DOHH2 (cell line): ENCODE measurements at regions not wholly inside any gene's neighbourhood (a gene's known extent, or its start where the extent isn't known, plus 50 kb on each side); places are given as distances from the start of the nearest gene placed in this dataset.

Source experiments
- H3F3A ChIP-seq: fragments of 200-600 bp; sonication (generic), shearing (Covaris generic); 2 replicates; pipeline ENCODE4 v1.6.0; 2016; ENCODE audit warnings: antibody characterized with exemption, mild to moderate bottlenecking; ENCODE audit not compliant: control insufficient read depth, insufficient read depth
- H3K27ac ChIP-seq: fragments of 200-600 bp; sonication (generic); 2 replicates; pipeline ENCODE4 v1.5.1; 2014; ENCODE audit warnings: low read depth, mild to moderate bottlenecking, low read length, moderate library complexity
- H3K27me3 ChIP-seq: fragments of 200-600 bp; sonication (generic); 2 replicates; pipeline ENCODE4 v1.6.1; 2014; ENCODE audit warnings: mild to moderate bottlenecking, low read length, mixed read lengths; ENCODE audit not compliant: control insufficient read depth
- H3K36me3 ChIP-seq: fragments of 200-600 bp; sonication (generic); 2 replicates; pipeline ENCODE4 v1.6.1; 2014; ENCODE audit warnings: mild to moderate bottlenecking, low read length, moderate library complexity, mixed read lengths; ENCODE audit not compliant: control insufficient read depth
- H3K4me1 ChIP-seq: fragments of 200-600 bp; sonication (generic); 2 replicates; pipeline ENCODE4 v1.6.1; 2014; ENCODE audit warnings: mild to moderate bottlenecking, low read length, mixed read lengths; ENCODE audit not compliant: control insufficient read depth
- H3K4me2 ChIP-seq: fragments of 200-600 bp; sonication (generic); 2 replicates; pipeline ENCODE4 v1.6.0; 2014; ENCODE audit warnings: mild to moderate bottlenecking, low read length, moderate library complexity
- H3K4me3 ChIP-seq: fragments of 200-600 bp; sonication (generic); 2 replicates; pipeline ENCODE4 v1.5.1; 2014; ENCODE audit warnings: mild to moderate bottlenecking, low read length, mixed read lengths
- H3K79me2 ChIP-seq: fragments of 200-600 bp; sonication (generic); 2 replicates; pipeline ENCODE4 v1.6.1; 2014; ENCODE audit warnings: mild to moderate bottlenecking, low read length, mixed read lengths; ENCODE audit not compliant: control insufficient read depth
- H3K9me2 ChIP-seq: fragments of 200-600 bp; sonication (generic); replicated peaks from 2 replicates; pipeline ENCODE4 v1.6.1; 2014; ENCODE audit warnings: mild to moderate bottlenecking, low read length, mixed read lengths; ENCODE audit not compliant: control insufficient read depth
- H3K9me3 ChIP-seq: fragments of 200-600 bp; sonication (generic); 2 replicates; pipeline ENCODE4 v1.6.1; 2014; ENCODE audit warnings: antibody characterized with exemption, low read length, mixed read lengths; ENCODE audit not compliant: control insufficient read depth, insufficient read depth
- H4K20me1 ChIP-seq: fragments of 200-600 bp; sonication (generic); 2 replicates; pipeline ENCODE4 v1.6.0; 2014; ENCODE audit warnings: low read depth, mild to moderate bottlenecking, antibody characterized with exemption, low read length, moderate library complexity; ENCODE audit not compliant: control insufficient read depth, insufficient read depth
- CTCF ChIP-seq: fragments of 200-600 bp; sonication (generic); IDR thresholded peaks from one replicate; pipeline ENCODE4 v1.5.1; 2014; ENCODE audit warnings: antibody characterized with exemption, mild to moderate bottlenecking, low read depth, low read length; ENCODE audit not compliant: poor library complexity, severe bottlenecking
- EZH2phosphoT487 ChIP-seq: fragments of 200-600 bp; sonication (generic); IDR thresholded peaks from 2 replicates; pipeline ENCODE4 v1.6.1; 2017; ENCODE audit warnings: borderline replicate concordance, mild to moderate bottlenecking, antibody characterized with exemption, low read length, moderate library complexity, mixed read lengths

- Histone ChIP-seq H3F3A (no peaks in the 10 kb centered on the region), H3K4me2 (no peak overlapping the region), H3K27ac (no peak overlapping the region), H3K27me3 (no peaks in the 10 kb centered on the region), H3K9me2 (no peaks in the 10 kb centered on the region), H4K20me1 (no peaks in the 10 kb centered on the region), H3K9me3 (no peaks in the 10 kb centered on the region), H3K4me1 (no peaks in the 10 kb centered on the region), H3K36me3 (no peaks in the 10 kb centered on the region), H3K4me3 (no peak overlapping the region), H3K79me2 (no peaks in the 10 kb centered on the region)
- TF ChIP-seq EZH2phosphoT487 (no peak), CTCF (no peak)
Measured at GRCh38 chr12:39127401-39127800, 222.0 kb upstream of the CPNE8 start.

GRCh38 chr12:39125566-39125965 is 220.2 kb upstream of the CPNE8 start:
- no peaks in the 10 kb centered on the region for H3K27me3 ChIP-seq
- H4K20me1 ChIP-seq, result no peaks in the 10 kb centered on the region
- TF ChIP-seq EZH2phosphoT487 (no peak), CTCF (no peak)
- H3F3A ChIP-seq, result no peaks in the 10 kb centered on the region
- H3K4me2 ChIP-seq, result no peak overlapping the region
- H3K27ac ChIP-seq, result no peak overlapping the region
- H3K79me2 ChIP-seq, result no peaks in the 10 kb centered on the region
- no peaks in the 10 kb centered on the region for H3K9me3 ChIP-seq
- no peak overlapping the region for H3K4me3 ChIP-seq
- H3K9me2 ChIP-seq, result no peaks in the 10 kb centered on the region
- no peaks in the 10 kb centered on the region for H3K36me3 ChIP-seq
- no peaks in the 10 kb centered on the region for H3K4me1 ChIP-seq

- Histone ChIP-seq H3K9me2 (no peaks in the 10 kb centered on the region), H3K4me1 (no peaks in the 10 kb centered on the region), H3K27ac (no peak overlapping the region), H3K27me3 (no peaks in the 10 kb centered on the region), H3F3A (no peaks in the 10 kb centered on the region), H3K4me2 (no peak overlapping the region), H4K20me1 (no peaks in the 10 kb centered on the region), H3K36me3 (no peaks in the 10 kb centered on the region), H3K79me2 (no peaks in the 10 kb centered on the region), H3K9me3 (no peaks in the 10 kb centered on the region), H3K4me3 (no peak overlapping the region)
- TF ChIP-seq EZH2phosphoT487 (no peak), CTCF (no peak)
Measured at GRCh38 chr12:39124768-39125167, 219.4 kb upstream of the CPNE8 start.
